HG03442 (cell line): ENCODE measurements at regions not wholly inside any gene's neighbourhood (a gene's known extent, or its start where the extent isn't known, plus 50 kb on each side); places are given as distances from the start of the nearest gene placed in this dataset.

Experiments
- ATAC-seq: cut with Tn5 transposase; IDR thresholded peaks from one replicate; pipeline ENCODE4 v1.9.1; 2021; ENCODE audit warnings: mild to moderate bottlenecking, moderate library complexity; ENCODE audit not compliant: unreplicated experiment

DNA sequence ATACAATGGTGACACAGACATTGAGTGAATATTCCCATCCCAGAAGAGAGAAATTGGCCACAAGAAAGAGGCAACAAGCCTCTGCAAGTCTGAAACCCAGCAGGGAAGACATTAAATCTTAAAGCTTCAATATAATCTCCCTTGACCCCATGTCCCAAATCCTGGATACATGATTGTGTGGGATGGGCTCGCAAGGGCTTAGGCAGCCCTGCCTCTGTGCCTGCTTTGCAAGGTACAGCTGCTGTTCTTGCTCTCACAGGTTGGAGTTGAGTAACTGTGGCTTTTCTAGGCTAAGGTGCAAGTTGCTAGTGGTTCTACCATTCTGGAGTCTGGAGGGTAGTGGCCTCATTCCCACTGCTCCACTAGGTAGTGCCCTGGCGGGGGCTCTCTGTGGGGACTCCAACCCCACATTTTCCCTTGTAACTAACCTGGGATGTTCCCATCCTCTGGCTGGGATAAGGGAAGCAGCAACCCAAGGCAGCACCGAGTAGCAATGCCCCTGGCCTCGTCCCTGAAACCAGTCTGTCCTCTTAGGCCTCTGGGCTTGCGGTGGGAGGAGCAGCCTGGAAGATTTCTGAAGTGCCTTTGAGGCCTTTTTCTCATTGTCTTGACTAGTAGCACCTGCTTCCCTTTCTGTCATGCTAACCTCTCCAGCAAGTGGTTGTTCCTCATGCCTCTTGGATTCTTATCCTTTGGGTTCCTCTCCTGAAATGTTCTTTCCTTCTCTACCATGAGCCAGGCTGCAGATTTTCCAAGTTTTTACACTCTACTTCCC is 90.0 kb downstream of the FAM174B start:
- ATAC-seq = no peak

DNA sequence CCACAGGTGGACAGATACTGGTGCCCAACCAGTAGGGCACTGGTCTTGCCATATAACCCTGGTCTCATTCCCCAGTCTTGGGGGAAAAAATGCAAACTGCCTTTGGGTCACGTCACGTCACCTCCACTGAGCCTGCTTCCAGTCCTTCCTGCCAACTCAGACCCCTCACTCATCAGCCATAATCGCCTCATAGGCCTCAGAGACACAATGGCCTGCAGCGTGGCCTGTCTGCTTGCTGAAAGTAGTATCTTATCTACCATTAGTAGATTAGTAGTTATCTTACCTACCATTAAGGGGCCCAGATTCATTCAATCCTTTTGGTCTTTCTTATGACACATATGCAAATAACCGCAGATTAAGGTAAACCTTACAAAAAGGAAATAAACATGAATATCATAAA is 93.8 kb downstream of the FAM174B start:
- ATAC-seq = no peak

DNA sequence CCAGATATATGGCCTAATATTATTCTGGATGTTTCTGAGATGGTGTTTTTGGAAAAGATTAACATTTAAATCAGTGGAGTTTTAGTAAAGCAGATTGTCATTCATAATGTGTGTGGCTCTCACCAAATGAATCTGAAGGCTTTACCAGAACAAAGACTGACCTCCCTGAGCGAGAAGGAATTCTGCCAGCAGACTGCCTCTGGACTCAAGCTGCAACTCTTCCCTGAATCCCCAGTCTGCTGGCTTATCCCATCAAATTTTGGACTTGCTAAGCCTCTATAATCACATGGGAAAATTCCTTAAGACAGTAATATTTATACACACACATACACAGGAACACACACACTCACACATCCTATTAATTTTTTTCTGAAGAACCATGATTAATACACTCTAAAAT is 102.3 kb downstream of the FAM174B start:
- no peak for ATAC-seq

DNA sequence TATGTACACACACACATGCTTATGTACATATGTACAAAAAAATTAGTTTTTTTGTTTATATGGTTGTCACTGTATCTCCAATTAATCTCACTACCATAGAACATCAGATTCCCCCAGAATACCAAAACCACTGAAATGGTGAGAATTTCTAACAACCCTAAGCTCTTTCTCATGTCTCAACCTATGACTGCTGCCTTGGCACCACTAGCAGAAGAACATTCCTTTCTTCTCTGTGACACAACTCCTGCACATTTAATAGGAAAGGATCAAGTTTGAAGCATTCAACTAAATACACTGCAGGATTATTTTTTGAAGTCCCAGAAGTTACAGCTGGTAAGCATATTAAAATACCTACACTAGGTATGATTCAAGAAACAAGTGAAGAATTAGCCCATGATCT is 109.6 kb downstream of the FAM174B start:
- ATAC-seq = no peak

GRCh38 chr15:92541291-92542200 is 114.0 kb downstream of the FAM174B start:
- ATAC-seq = no peak

GRCh38 chr15:92538115-92538514 is 117.5 kb downstream of the FAM174B start:
- ATAC-seq = no peak

- ATAC-seq = no peak
These were observed 122.3 kb downstream of the FAM174B start for GRCh38 chr15:92533298-92533697.

DNA sequence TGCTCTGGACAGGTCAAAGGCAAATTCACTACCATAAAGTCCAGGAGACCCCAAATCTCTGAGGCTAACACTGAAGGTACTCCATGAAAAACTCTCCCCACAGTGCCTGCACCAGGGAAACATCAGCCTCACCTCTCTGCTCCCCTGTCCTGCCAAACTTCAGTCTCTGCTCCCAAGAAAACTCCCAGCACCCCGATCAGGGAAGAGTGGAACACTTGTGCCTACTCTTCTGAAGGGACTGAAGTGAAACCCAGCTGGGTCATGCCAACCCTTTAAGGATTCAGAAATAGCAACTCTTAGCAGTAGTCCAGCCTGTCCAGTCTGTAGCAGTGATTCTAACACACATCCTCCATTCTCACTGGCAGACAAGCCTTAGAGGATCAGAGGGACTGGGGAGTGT is 124.2 kb downstream of the FAM174B start:
- ATAC-seq = no peak

DNA sequence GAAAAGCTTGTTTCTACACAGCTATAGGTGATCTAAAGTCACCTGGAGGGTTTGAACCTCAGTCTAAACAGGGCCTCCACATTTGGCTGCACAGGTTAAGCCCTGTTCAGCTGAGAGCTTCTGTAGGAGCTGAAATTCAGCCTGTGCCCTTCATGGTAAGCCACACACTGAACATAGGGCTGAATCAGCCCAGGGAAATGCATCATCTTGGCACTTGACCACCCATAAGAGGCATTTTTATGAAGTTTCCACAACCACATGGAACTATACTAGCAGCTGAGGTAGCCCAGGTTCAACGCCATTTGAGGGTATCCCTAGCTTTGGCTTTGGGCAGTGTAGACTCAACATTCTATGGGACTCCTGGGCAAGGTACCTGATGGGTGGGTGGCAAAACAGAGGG is 126.8 kb downstream of the FAM174B start:
- no peak for ATAC-seq

- no peak for ATAC-seq
These were observed 128.4 kb downstream of the FAM174B start for GRCh38 chr15:92527197-92527596.

- ATAC-seq = no peak
These were observed 129.8 kb downstream of the FAM174B start for GRCh38 chr15:92525758-92526245.

DNA sequence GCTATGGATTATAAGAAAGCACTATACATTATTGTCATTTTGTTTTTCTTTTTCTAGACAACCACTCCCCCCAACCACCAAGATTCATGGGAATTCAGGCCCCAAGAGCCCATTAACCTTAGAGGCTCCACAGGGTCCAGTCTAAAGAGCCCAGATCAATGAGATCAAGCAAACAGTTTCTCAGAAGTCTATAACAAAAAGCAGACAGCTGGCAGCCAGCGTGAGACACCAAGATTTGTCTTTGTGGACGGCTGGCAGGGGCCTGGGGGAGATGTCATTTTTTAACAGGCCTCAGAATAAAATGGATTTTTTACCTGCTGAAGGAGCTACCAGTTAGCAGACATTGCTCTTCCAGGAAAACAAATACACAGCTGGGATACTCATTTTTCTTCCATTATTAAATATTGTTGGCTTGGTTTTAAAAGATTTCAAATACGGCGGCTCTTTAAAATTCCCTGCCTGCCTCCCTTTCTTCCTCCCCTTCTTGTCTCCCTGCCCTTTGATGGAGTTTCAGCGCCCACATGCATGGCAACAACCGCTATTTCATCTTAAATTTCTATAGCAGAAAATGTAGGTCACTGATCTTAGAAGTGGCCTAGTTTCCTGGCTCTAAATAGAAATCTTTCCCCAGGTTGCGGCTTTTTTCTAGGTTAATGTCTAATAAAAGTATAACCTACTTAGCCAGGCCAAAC is 130.6 kb downstream of the FAM174B start:
- ATAC-seq = no peak

DNA sequence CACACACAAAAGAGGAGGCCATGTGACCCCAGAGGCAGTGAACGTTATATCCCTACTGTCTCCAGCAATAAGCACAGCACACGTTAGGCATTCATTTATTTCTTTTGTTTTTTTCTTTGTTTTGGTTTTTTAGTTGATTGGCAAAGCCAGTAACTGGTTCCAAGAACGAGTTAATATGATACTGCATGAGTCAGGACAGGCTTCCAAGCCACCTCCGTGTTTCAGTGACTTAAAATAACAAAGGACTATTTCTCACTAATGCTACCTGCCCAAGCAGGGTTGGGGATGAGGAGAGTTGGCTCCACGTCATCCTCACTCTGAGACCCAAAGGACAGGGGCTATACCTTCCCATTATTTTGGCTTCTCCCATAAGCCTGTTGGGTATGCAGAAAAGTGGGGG is 130.5 kb downstream of the ST8SIA2 start:
- ATAC-seq = no peak

GRCh38 chr15:92523176-92523575 is 129.5 kb downstream of the ST8SIA2 start:
- ATAC-seq = no peak

DNA sequence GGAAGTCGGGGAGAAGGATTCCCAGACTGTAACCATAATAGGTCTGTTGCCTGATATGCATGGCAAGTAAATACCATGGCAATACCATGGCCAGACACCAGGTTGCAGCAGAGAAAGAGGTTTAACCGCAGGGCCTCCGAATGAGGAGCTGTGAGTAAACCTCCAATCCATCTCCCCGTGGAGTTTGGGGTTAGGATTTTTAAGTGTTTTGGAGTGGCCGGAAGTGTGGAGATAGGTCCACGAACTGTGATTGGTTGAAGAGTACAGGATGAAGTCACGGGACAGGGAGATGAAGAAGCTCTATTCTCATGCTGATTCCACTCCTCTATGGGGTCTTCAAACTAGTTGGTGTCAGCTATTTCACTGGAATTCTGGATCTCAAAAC is 127.9 kb downstream of the ST8SIA2 start:
- ATAC-seq = peak; percentile 97

DNA sequence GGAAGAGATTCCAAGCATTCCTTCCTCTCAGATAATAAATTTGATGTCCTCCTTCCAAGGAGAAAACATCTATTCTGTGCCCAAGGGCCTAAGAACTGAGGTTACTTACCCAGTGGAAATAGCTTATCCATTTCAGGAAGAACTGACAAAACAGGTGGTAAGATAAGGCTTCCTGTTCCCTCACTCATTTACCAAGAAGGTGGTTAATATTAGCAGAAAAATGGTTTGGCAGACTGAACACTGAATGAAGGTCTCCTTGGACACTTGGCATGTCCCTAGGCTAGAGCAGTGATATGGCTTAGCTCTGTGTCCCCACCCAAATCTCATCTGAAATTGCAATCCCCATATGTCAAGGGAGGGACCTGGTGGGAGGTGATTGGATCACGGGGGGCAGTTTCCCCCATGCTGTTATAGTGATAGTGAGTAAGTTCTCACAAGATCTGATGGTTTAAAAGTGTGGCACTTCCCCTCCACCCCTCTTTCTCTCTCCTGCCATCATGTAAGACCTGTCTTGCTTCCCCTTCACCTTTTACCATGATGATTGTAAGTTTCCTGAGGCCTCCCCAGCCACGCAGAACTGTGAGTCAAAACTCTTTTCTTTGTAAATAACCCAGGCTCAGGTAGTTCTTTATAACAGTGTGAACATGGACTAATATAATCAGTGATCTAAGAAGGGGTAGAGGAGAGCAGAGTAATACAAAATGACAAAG is 127.4 kb downstream of the ST8SIA2 start:
- peak; percentile 14 for ATAC-seq

DNA sequence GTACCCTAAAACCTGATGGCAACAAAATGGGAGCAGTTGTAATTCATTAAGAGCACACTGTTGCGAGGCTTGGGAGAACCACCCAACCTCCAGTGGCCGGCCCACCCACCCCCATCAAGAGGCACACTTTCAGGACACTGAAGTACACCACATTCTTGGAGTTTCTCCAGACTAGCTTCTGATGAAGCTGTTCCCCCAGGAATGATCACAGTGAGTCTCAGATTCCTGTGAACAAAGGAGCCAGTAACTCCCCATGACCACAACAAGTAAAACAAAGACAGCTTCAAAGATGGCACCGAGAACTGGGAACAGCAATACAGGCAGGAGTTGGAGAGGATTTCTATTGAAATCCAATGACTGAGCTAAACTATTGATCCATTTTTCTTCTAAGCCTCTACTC is 126.0 kb downstream of the ST8SIA2 start:
- no peak for ATAC-seq
